Adipocyte (in vitro differentiated cells): ENCODE measurements at regions not wholly inside any gene's neighbourhood (a gene's known extent, or its start where the extent isn't known, plus 50 kb on each side); places are given as distances from the start of the nearest gene placed in this dataset.

Source experiments
- DNase-seq: peaks from one replicate; pipeline ENCODE4 v3.0.0-alpha.2; 2015; ENCODE audit warnings: low read depth
- H3K27me3 ChIP-seq: replicated peaks from 2 replicates; pipeline ENCODE4 v1.7.0; 2013; ENCODE audit warnings: mild to moderate bottlenecking, low read length, moderate library complexity; ENCODE audit not compliant: control insufficient read depth, insufficient read depth
- H3K36me3 ChIP-seq: 2 replicates; pipeline ENCODE4 v1.7.0; 2013; ENCODE audit warnings: low read length, mild to moderate bottlenecking, moderate library complexity; ENCODE audit not compliant: control insufficient read depth, insufficient read depth, severe bottlenecking
- H3K4me1 ChIP-seq: 2 replicates; pipeline ENCODE4 v1.7.0; 2013; ENCODE audit warnings: mild to moderate bottlenecking, low read length, moderate library complexity; ENCODE audit not compliant: control insufficient read depth, insufficient read depth
- H3K4me3 ChIP-seq: 2 replicates; pipeline ENCODE4 v1.7.0; 2013; ENCODE audit warnings: mild to moderate bottlenecking, low read length, moderate library complexity
- H3K9ac ChIP-seq: 2 replicates; pipeline ENCODE4 v1.7.0; 2013; ENCODE audit warnings: mild to moderate bottlenecking, low read length, moderate library complexity
- H3K9me3 ChIP-seq: 2 replicates; pipeline ENCODE4 v1.7.0; 2013; ENCODE audit warnings: mild to moderate bottlenecking, low read length, moderate library complexity; ENCODE audit not compliant: control insufficient read depth

DNA sequence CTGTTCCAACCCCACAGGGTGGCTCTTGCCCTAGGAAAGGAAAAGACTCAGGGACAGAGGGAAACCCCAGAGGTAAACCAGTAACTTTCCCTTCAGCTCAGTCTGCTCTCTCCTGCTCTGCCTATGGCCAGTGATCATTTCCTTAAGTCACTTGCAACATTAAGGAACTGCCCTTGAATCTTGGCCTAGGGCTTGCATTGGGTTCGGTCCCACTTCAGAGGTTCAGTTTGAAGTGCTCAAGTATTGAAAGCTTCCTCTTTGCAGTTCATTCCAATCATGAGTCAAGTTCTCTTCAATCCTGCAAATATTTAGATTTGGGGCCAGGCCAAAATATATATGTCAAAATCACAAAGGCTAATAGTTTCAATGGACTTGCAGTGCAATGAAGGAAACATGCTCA, 97.7 kb upstream of the IRF2BP2 start:
- H3K27me3 ChIP-seq = no peaks in the 10 kb centered on the region
- no peak overlapping the region for H3K9ac ChIP-seq
- no peak overlapping the region for H3K4me3 ChIP-seq
- peak; percentile 59 for DNase-seq
- H3K9me3 ChIP-seq = no peaks in the 10 kb centered on the region
- H3K36me3 ChIP-seq = no peaks in the 10 kb centered on the region
- H3K4me1 ChIP-seq = peaks cover 15% of the 10 kb centered on the region

DNA sequence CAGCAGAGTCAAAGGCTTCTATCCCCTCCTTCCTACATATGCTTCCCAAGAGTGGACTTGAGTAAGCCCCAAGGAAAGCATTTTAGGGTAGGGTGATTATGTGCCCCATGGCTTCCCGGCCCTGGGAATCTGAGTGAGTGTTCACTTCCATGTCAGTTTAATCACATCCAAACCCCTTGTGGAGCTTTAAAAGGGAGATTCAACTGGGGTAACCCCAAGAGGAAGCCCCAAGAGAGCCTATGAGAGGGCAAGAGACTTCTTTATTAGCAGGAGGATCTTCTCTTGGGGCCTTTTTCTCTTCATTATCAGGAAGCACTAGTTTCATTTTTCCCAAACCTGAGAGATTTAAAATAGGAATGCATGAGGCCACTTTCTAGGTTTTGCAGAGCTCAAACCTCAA, 97.0 kb upstream of the IRF2BP2 start:
- H3K9ac ChIP-seq = no peak overlapping the region
- H3K36me3 ChIP-seq = no peaks in the 10 kb centered on the region
- H3K27me3 ChIP-seq = no peaks in the 10 kb centered on the region
- H3K4me1 ChIP-seq = peaks cover 22% of the 10 kb centered on the region
- DNase-seq = no peak
- no peaks in the 10 kb centered on the region for H3K9me3 ChIP-seq
- H3K4me3 ChIP-seq = no peak overlapping the region

DNA sequence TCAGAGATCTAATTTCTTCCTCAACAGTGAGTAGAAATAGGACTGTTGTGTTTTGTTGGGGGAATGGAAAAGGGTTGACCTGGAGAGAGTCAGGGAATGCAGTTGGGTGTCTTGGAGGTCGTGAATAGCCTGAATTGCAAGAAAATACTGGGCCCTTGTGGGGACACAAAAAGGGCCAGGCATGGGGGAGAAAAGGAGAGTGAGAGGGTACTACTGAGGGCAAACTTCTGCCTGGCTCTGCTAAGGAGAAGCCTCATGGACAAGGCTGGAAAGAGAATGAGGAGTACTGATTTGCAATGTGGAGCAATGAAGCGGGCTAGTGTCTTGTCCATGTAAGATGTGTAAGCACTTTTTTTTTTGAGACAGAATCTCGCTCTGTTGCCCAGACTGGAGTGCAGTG, 96.2 kb upstream of the IRF2BP2 start:
- no peaks in the 10 kb centered on the region for H3K9me3 ChIP-seq
- H3K4me3 ChIP-seq = no peak overlapping the region
- no peaks in the 10 kb centered on the region for H3K36me3 ChIP-seq
- no peak overlapping the region for H3K9ac ChIP-seq
- no peak for DNase-seq
- no peaks in the 10 kb centered on the region for H3K27me3 ChIP-seq
- peaks cover 29% of the 10 kb centered on the region for H3K4me1 ChIP-seq

DNA sequence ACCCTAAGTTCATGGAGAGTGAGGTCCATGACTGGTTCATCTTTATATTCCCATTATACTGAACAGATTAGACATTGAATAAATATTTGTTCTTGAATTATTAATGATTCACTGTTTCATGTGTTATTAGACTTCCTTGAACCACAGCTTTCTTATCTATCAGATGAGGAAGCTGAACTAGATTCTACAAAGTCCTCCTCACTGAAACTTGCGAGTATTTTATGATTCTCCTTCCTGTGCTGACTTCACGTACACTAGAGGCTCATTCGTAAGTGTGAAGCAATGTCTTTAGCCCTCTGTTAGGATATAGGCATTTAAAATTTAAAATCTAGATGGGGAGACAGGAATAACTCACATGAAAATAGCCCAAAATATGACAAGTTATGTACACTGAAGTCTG, 95.6 kb upstream of the IRF2BP2 start:
- H3K4me1 ChIP-seq = peaks cover 33% of the 10 kb centered on the region

DNA sequence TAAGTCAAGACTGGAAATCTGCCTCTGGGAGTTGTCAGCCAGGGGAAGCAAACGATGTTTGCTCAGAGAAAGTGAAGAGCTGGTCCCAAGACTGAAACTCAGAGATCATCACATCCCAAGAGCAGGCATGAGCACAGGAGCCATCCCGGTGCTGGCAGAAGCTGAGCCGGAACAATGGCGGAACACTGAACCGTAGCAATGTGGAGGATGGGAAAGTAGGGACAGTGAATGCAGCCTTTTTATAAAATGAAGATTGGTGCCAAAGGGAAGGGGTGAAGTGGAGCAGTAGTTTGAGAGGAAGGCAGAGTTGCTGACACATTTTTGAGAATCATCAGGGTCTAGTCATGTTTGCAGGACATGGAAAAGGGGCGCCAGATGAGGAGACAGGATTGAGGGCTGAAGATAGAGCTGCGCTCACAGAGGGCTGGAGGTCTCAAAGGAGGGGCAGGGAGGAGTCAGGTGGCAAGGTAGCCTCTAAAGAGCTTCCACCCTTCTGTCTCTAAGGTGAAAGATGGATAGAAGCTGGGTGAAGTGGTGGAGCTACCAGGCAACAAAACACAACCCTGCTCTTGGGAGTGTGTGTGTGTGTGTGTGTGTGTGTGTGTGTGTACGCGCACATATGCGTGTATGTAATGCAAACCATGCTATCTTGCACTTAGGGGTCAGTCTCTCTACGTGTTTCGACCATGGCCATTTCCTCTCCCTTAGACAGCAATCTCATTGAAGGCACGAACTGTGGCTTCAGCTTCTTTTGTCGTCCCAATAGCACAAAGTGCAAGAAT, 94.3 kb upstream of the IRF2BP2 start:
- Histone ChIP-seq H3K4me1 (peaks cover 44% of the 10 kb centered on the region), H3K27me3 (no peaks in the 10 kb centered on the region), H3K9ac (no peak overlapping the region), H3K9me3 (no peaks in the 10 kb centered on the region), H3K36me3 (no peaks in the 10 kb centered on the region), H3K4me3 (no peak overlapping the region)
- no peak for DNase-seq

More for the DNA sequence above, 95.6 kb upstream of the IRF2BP2 start:
- DNase-seq = no peak
- Histone ChIP-seq H3K36me3 (no peaks in the 10 kb centered on the region), H3K9ac (no peak overlapping the region), H3K27me3 (no peaks in the 10 kb centered on the region), H3K4me3 (no peak overlapping the region), H3K9me3 (no peaks in the 10 kb centered on the region)

DNA sequence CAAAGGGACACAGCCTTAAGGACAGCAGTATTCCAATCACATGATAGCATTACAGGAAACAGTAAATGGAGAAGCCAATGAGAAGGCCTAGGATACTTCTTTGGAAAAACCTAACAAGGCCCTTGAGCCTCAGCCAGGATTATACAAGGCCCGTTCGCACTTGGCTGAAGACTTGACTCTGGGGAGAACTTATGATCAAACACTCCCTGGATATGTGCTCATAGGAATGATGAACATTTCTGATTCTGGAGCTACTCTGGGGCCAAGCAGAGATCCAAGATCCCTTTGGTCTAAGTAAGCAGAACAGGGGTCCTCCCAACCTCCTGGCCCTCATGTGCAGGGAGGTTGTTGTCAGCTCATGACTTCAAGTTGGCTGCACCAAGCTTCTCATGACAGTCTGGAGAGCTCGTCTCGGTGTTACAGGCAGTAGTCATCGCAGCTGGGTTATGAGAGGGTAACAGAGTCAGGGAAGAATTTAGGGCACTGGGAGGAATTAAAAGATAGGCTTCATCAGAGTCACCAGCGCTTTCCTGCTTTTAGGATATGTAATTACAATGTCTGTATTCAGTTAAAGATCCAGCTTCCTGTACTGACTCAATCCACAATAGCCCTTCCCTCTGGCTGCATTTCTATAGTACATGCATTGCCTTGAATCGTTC, 92.5 kb upstream of the IRF2BP2 start:
- DNase-seq = no peak
- H3K4me1 ChIP-seq = peaks cover 39% of the 10 kb centered on the region
- H3K36me3 ChIP-seq = no peaks in the 10 kb centered on the region
- H3K9me3 ChIP-seq = no peaks in the 10 kb centered on the region
- H3K27me3 ChIP-seq = no peaks in the 10 kb centered on the region
- H3K9ac ChIP-seq = peak overlapping the region; percentile 47
- H3K4me3 ChIP-seq = no peak overlapping the region

DNA sequence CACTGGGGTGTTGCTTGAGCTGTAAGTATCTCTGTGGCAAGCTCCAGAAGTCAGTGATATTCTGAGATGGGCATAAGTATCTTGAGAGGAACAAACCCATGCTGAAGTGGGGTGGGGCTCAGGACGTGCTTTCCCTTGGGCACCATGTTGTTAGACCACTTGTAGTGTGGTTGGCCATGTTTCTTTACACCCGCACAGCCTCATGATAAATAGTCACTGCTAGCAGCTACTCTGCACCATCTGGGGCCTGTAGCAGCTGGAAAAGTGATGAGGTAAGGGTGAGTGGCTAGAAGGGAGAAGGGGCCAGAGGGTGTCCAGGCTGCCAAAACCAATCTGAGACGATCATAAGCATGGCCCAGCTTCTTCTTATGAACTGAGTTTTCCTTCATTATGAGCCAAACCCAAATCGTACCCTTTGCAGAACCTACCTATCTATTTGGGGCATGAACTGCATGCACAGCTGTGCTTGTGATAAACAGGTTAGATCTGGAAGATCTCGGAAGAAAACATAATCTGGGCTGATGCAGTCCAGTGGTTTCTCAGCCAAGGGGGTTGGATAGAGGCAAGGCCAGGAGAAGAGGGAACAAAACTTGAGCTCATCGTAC, 91.9 kb upstream of the IRF2BP2 start:
- H3K9me3 ChIP-seq = no peaks in the 10 kb centered on the region
- H3K9ac ChIP-seq = peak overlapping the region; percentile 47
- no peaks in the 10 kb centered on the region for H3K27me3 ChIP-seq
- H3K4me1 ChIP-seq = peaks cover 41% of the 10 kb centered on the region
- no peak overlapping the region for H3K4me3 ChIP-seq
- DNase-seq = no peak
- H3K36me3 ChIP-seq = no peaks in the 10 kb centered on the region

DNA sequence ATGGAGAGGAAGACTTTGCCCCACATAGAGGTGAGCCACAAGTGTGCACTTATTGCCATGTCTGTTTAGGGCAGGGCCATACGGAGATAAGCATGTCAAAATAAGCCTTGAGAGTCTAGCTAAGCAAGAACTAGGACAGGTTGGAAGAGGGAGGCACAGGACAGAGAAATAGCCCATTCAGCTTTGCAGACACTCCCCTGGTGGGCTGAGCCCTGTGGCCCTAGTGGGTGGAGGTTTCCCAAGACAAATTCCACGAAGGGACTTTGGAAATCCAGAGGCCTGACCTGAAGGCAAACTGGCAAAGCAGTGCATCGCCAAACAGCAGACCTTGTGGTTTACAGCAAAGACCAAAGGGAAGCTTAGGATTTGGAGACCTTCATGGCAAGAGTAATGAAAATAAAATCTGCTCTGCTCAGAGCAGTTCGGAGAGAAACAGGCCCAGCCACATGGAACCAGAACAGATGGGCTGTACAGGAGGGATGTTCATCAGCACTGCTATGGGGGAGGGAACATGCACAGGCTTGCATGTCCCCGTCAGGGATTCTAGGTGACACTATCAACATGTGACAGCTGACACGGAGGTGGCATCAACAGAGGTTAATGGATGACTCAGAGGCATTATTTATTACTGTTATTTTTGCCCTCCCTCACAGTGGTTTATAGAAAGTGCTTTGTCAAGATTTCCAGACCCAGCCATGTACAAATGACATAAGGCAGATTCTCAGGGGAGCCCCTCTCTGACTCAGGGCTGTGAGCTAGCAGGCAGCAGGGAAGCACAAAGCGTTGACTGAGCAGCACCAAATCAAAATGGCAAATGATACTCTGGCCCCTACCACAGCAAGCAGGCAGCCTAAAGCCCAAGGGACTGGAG, 90.1 kb upstream of the IRF2BP2 start:
- Histone ChIP-seq H3K9ac (peak overlapping the region; percentile 8), H3K27me3 (no peaks in the 10 kb centered on the region), H3K36me3 (no peaks in the 10 kb centered on the region), H3K4me1 (peaks cover 41% of the 10 kb centered on the region), H3K4me3 (no peak overlapping the region), H3K9me3 (no peaks in the 10 kb centered on the region)
- DNase-seq = peak; percentile 38

DNA sequence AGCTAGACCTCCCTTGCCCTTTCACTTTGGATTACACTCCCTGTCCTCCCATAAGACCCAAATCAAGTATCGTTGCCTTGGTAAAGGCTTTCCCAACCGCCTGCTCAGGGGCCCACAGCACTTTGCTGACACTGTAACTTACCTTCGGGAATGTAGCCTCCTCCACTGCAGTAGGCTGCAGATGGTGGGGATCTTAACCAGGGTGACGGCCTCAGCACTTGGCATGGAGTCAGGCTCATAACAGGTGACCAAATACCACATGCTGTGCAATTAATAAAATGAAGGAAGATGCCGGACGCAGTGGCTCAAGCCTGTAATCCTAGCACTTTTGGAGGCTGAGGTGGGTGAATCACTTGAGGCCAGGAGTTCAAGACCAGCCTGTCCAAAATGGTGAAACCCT, 88.7 kb upstream of the IRF2BP2 start:
- Histone ChIP-seq H3K4me1 (peaks cover 41% of the 10 kb centered on the region), H3K36me3 (no peaks in the 10 kb centered on the region), H3K4me3 (no peak overlapping the region), H3K27me3 (no peaks in the 10 kb centered on the region), H3K9ac (no peak overlapping the region), H3K9me3 (no peaks in the 10 kb centered on the region)
- no peak for DNase-seq

DNA sequence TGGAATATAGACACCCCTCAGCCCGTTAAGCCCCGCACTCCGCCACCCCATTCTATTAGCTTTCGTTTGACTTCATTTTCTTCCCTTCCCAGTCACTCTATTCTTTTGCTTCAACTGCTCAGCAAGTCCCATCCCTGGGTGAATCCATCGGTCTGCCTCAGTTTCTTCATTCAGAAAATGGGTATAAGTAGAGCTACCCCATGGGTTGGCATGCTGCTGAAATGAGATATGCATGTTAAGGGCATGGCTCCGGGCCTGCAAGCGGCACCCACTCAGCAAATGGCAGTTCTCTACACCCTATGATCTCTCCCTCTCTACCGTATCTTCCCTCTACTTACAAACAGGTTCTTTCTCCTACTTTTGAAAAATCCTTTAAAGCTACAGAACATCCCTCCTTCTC, 87.8 kb upstream of the IRF2BP2 start:
- no peak for DNase-seq

DNA sequence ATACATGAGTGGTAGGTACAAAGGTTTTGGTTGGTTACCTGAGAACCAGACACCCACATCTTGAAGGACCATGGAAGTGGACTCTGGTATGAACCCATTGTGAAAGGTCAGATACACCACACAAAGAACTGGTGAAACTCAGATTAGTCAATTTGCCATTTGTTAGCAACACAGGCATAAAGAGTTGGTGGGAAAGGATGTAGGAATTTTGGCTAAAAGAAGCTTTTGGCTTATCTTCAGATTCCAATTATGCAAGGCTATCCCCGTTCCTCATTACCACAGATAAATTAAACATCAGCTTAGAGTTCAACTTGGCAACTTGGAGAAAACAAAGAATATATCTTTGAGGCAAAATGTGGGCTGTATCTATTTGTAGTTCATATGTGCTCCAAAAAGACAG, 87.0 kb upstream of the IRF2BP2 start:
- no peaks in the 10 kb centered on the region for H3K36me3 ChIP-seq
- H3K4me1 ChIP-seq = peaks cover 29% of the 10 kb centered on the region
- H3K9ac ChIP-seq = no peak overlapping the region
- no peak for DNase-seq
- no peak overlapping the region for H3K4me3 ChIP-seq
- no peaks in the 10 kb centered on the region for H3K9me3 ChIP-seq
- no peaks in the 10 kb centered on the region for H3K27me3 ChIP-seq

More for the DNA sequence above, 87.8 kb upstream of the IRF2BP2 start:
- Histone ChIP-seq H3K9me3 (no peaks in the 10 kb centered on the region), H3K4me3 (no peak overlapping the region), H3K27me3 (no peaks in the 10 kb centered on the region), H3K36me3 (no peaks in the 10 kb centered on the region), H3K9ac (no peak overlapping the region), H3K4me1 (peaks cover 37% of the 10 kb centered on the region)
